HG02870 (cell line): ENCODE measurements at regions not wholly inside any gene's neighbourhood (a gene's known extent, or its start where the extent isn't known, plus 50 kb on each side); places are given as distances from the start of the nearest gene placed in this dataset.
A peak's percentile ranks its signal among the peaks of the same experiment; 100 is the strongest.
"Not testable (repeated sequence)": the region's sequence is repeated elsewhere in the genome, so short reads cannot be mapped to it uniquely, and the experiment has no call there.

Experiments used
- ATAC-seq: cut with Tn5 transposase; IDR thresholded peaks from one replicate; pipeline ENCODE4 v1.9.1; 2021; ENCODE audit warnings: mild to moderate bottlenecking, moderate library complexity; ENCODE audit not compliant: unreplicated experiment

- no peak for ATAC-seq
Measured at GRCh38 chr13:66154976-66155375, 1075.2 kb downstream of the PCDH9 start.

- ATAC-seq = no peak
Measured at GRCh38 chr13:66154354-66154753, 1075.8 kb downstream of the PCDH9 start.

DNA sequence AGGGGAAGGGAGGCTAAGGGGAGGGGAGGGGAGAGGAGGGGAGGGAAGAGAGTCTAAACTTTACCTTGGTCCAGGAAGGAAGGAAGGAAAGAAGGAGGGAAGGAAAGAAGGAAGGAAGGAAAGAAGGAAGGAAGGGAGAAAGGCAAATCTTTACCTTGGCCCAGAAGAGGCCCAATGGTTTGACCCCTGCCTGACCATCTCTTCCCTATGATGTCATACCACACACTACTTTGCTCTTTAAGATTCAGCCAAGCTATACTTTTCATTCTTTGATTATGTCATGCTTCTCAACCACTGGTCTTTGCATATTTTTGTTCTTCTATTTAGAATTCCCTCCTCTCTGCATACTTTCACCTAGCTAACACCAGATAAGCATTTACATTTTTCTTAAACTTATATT, 1077.5 kb downstream of the PCDH9 start:
- ATAC-seq = no peak

GRCh38 chr13:66144357-66144756, 1085.8 kb downstream of the PCDH9 start:
- not testable (repeated sequence) for ATAC-seq

GRCh38 chr13:66139701-66140100, 1090.4 kb downstream of the PCDH9 start:
- no peak for ATAC-seq

DNA sequence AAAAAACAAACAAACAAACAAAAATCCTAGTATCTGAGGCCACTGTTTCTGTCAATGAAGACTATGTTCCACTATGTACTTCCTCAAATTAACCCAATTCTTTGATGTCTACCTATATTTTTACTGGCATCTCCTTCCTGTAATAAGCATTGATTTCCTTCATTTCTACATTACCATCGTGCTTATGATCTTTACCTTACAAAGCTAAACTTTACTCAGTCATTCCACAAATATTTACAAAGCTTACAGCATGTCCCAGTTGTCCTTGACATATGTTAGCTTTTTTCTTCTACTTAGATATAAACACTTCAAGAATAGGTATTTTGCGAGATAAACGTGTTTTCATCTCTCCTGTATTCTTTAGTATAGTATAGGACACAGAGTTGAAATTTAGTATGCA, 1090.9 kb downstream of the PCDH9 start:
- no peak for ATAC-seq

DNA sequence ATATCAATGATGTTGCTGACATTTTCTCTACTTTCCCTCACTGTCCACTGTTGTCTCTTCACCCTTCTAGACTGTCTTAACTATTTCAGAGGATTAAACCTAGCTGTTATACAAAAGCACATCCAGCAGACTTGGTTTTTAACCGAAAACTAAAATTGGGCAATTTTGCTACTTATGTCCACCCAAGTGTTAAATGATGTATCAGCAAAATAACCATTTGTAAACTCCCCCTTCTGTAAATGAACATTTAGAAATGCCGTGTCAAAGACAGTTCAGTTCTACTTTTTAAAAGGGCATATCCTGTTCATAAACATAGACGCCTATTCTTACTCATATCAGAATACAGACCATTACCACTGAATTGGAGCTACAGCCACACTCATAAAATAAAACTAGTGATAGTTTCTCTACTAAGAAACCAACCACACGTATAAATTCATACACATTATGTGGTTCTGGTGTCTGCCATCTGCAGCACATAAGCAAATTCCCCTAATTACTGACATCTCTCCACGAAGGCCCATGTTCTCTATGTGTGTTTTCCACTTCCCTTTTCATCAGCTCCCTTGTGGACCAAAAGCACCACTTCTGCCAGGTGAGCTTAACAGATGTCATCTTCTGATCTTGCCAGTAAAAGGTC, 1091.8 kb downstream of the PCDH9 start:
- ATAC-seq = peak; percentile 93

- ATAC-seq = no peak
Measured at GRCh38 chr13:66137384-66137783, 1092.8 kb downstream of the PCDH9 start.

- ATAC-seq = peak; percentile 71
Measured at GRCh38 chr13:66128692-66129269, 1101.4 kb downstream of the PCDH9 start.

DNA sequence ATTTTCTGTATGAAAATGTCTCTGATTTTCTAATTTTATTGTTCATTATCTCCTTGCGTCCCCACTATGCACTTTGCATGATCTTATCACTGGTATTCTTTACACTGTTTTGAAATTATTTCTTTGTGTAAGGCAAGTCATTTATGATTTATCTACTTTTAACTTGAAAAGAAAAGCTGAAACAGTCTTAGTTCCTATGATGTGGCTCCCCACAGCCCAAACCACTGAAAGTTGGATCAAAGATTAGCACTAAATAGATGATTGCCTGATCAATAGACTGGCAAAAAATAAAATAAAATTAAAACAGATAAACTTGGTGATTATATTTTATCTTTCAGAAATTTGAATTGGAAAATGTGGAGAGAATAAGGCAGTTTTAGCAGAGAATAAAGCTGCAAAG, 1101.9 kb downstream of the PCDH9 start:
- no peak for ATAC-seq

DNA sequence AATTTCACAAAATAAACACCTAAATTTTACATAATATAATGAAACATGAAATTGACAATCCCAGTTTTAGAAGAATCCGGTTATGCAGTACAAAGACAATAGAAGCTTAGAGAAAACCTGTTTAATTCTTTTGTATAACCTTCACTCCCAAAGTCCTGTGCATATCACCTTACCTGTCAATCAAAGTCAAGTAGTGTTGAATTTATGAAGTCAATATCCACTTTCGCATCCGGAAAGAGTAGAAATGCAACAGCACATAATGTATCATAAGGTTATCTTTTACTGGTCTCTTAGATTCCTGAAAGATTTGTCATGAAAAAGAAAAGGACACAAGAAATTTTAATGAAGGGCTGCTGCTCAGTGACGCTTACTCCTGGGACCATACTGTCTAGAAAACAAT, 1112.6 kb downstream of the PCDH9 start:
- no peak for ATAC-seq

DNA sequence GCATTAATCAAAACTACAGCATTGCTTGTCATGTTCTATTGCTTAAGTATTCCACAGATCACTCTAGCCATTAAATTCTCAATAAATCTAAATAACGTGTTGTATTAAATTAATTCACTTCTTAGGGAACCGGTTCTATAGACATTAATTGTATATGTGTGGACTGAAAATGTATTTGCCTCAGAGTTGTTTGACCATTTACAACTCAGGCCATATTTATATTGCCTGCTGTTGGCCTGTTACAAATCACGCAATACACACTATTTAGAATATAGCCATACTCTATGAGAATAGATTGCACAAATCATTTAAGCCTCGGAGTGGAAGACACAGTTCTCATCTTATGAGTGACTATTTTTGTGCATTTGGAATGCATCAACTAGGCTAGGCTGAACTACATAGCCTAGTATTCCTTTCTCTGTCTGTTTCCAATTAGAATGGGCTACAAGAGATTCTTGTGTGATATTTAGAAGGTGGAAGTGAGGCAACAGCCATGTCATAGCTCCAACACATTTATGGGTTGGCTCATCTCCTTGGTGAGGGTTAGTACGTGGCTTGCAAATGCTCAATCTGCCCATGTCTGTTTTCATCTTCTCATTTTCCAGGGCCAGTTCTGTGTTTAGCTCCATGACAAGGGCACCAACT, 1116.1 kb downstream of the PCDH9 start:
- no peak for ATAC-seq

- ATAC-seq = no peak
Measured at GRCh38 chr13:66111628-66112027, 1118.5 kb downstream of the PCDH9 start.

- no peak for ATAC-seq
Measured at GRCh38 chr13:66106246-66106645, 1123.9 kb downstream of the PCDH9 start.

DNA sequence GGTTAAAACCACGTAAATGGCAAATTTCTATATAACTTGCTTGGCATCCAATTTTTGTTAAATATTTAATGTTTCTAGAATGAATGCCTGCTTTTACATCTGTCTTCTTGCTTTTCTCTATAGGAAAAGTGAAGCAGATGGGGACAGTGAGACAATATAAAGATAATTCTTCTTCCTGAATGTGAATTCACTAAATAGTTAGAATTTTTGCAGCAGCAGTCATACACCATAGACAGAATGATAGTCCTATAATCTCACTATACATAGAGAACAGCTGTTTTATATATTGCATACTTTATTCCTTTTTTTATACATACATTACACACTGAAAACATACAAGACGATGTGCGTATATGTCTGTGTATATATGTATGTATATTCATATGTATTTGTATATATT, 1127.3 kb downstream of the PCDH9 start:
- no peak for ATAC-seq

DNA sequence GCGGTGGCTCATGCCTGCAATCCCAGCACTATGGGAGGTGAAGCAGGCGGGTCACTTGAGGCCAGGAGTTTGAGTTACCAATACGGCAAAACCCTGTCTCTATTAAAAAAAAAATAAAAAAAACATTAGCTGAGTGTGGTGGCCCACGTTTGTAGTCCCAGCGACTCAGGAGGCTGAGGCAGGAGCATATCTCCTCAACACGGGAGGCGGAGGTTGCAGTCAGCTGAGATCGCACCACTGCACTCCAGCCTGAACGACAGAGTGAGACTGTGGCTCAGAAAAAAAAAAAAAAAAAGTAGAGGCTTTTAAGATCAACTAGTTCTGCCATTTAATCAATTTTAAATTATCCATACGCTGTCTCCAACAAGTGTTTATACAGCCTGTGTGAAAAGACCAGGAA, 1130.3 kb downstream of the PCDH9 start:
- ATAC-seq = no peak

- ATAC-seq = no peak
Measured at GRCh38 chr13:66098931-66099628, 1131.1 kb downstream of the PCDH9 start.

DNA sequence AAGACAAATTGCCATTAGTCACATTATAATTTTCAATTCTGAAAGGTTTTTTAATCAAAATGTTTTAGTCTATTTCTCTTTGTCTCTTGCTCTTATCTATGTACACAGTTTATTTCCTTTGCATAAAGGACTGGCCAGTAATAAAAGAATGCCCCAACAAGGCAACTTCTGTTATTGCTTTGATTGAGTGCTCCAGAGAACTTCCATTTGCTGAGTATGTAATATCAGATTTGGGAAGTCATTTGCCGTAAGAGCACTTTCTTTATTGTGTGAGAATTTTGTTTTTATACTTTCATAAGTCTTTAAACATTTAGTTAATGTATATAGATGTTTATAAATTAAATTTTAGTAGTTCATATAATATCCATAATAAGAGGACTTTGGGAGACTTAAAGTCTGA, 1140.4 kb downstream of the PCDH9 start:
- no peak for ATAC-seq

GRCh38 chr13:66087269-66087710, 1142.8 kb downstream of the PCDH9 start:
- no peak for ATAC-seq

GRCh38 chr13:66077132-66077689, 1152.9 kb downstream of the PCDH9 start:
- no peak for ATAC-seq

- no peak for ATAC-seq
Measured at GRCh38 chr13:66076417-66076816, 1153.7 kb downstream of the PCDH9 start.
